A673 (cell line): ENCODE measurements at regions not wholly inside any gene's neighbourhood (a gene's known extent, or its start where the extent isn't known, plus 50 kb on each side); places are given as distances from the start of the nearest gene placed in this dataset.

Experiments used
- BruUV-seq: library from RNA; stranded (reverse); fragments of 400-500 nt; replicated peaks from 2 replicates; lab custom pipeline; 2021; lab: Mats Ljungman, UMichigan
- CTCF ChIA-PET: fragments of 300-600 bp; sonication (Branson Sonifier 250); formaldehyde crosslinking; loops from one replicate; lab custom pipeline; 2022; ENCODE audit warnings: antibody characterized with exemption; lab: Charles Lee
- POLR2A ChIA-PET: fragments of 300-600 bp; sonication (Branson Sonifier 250); formaldehyde crosslinking; loops from one replicate; lab custom pipeline; 2022; ENCODE audit warnings: antibody characterized with exemption; ENCODE audit not compliant: low non-redundant PET; lab: Charles Lee
- DNase-seq: peaks from one replicate; pipeline ENCODE4 v3.0.0-alpha.2; 2015; ENCODE audit warnings: low spot score
- H3K27ac ChIP-seq: fragments of 200-600 bp; sonication (generic); 2 replicates; pipeline ENCODE4 v1.5.1; 2016; ENCODE audit warnings: mixed run types, low read depth, mild to moderate bottlenecking, mixed read lengths, antibody characterized with exemption, low read length; ENCODE audit not compliant: poor library complexity, severe bottlenecking
- H3K27me3 ChIP-seq: fragments of 200-600 bp; sonication (generic); replicated peaks from 2 replicates; pipeline ENCODE4 v1.6.1; 2017; ENCODE audit warnings: mixed run types, low read depth, mild to moderate bottlenecking, mixed read lengths, antibody characterized with exemption, low read length; ENCODE audit not compliant: insufficient read depth, poor library complexity
- H3K36me3 ChIP-seq: fragments of 200-600 bp; sonication (generic); 2 replicates; pipeline ENCODE4 v1.6.1; 2016; ENCODE audit warnings: mixed run types, mild to moderate bottlenecking, mixed read lengths, antibody characterized with exemption, low read length; ENCODE audit not compliant: insufficient read depth, poor library complexity, severe bottlenecking
- H3K4me1 ChIP-seq: fragments of 200-600 bp; sonication (generic); 2 replicates; pipeline ENCODE4 v1.6.1; 2017; ENCODE audit warnings: mixed run types, mild to moderate bottlenecking, mixed read lengths, antibody characterized with exemption, low read length; ENCODE audit not compliant: insufficient read depth, poor library complexity, severe bottlenecking
- H3K4me3 ChIP-seq: fragments of 200-600 bp; sonication (generic); 2 replicates; pipeline ENCODE4 v1.5.1; 2016; ENCODE audit warnings: low read depth, mixed run types, mild to moderate bottlenecking, mixed read lengths, low read length; ENCODE audit not compliant: poor library complexity, severe bottlenecking
- H3K9me3 ChIP-seq: fragments of 200-600 bp; sonication (generic); 2 replicates; pipeline ENCODE4 v1.6.1; 2016; ENCODE audit warnings: mixed run types, low read depth, mild to moderate bottlenecking, mixed read lengths, antibody characterized with exemption, low read length; ENCODE audit not compliant: poor library complexity, severe bottlenecking
- EZH2 ChIP-seq: fragments of 200-600 bp; sonication (generic); IDR thresholded peaks from 2 replicates; pipeline ENCODE4 v1.6.1; 2017; ENCODE audit warnings: borderline replicate concordance, low read depth, mild to moderate bottlenecking, mixed read lengths, antibody characterized with exemption, low read length; ENCODE audit not compliant: poor library complexity, severe bottlenecking
- intact Hi-C: fragments of 100-400 bp; cut with micrococcal nuclease; formaldehyde crosslinking; loops from one replicate; pipeline ENCODE4 v1.10.0; 2022; ENCODE audit not compliant: unreplicated experiment
- TF ChIP-seq, protein P1 (sequence below): fragments of 300-800, 200-600 bp; sonication (generic); conservative IDR thresholded peaks from 2 replicates; pipeline ENCODE4 v1.5.1; 2017; ENCODE audit warnings: low read depth, mild to moderate bottlenecking, antibody characterized with exemption, low read length, moderate library complexity, mixed read lengths

DNA sequence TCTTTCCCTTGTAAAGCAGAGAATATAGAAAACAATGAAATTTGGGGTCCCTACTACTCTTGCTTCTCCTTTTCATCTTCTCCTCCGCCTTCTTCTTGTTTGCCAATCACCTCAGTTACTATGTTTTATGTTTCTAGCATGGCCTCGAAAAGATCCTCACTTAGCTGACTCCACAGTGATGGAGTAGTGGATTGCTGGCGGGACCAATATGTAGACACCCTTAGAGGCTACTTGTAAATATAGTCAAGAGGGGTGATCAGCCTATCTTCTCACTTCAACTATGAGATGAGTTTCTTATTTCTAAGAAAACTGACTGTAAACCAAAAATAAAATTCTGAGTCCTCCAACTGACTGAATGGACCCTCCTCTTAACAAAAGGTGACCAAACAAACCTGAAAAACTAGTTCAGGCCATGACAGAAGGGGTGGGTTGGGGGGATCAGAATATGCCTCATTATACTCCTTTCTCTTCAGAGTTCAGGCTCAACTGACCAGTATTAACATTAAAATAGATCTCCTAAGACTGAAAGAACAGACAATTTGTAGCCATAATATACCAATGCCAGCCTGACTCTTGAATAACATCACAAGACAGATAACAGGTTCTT lies 829.0 kb downstream of the TLE4 start:
- TF ChIP-seq EZH2 = no peak
- TF ChIP-seq, protein P1, sequence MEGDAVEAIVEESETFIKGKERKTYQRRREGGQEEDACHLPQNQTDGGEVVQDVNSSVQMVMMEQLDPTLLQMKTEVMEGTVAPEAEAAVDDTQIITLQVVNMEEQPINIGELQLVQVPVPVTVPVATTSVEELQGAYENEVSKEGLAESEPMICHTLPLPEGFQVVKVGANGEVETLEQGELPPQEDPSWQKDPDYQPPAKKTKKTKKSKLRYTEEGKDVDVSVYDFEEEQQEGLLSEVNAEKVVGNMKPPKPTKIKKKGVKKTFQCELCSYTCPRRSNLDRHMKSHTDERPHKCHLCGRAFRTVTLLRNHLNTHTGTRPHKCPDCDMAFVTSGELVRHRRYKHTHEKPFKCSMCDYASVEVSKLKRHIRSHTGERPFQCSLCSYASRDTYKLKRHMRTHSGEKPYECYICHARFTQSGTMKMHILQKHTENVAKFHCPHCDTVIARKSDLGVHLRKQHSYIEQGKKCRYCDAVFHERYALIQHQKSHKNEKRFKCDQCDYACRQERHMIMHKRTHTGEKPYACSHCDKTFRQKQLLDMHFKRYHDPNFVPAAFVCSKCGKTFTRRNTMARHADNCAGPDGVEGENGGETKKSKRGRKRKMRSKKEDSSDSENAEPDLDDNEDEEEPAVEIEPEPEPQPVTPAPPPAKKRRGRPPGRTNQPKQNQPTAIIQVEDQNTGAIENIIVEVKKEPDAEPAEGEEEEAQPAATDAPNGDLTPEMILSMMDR = no peak
- ChIA-PET CTCF (no interaction called here), POLR2A (no interaction called here)
- H3K36me3 ChIP-seq = no peaks in the 10 kb centered on the region
- no TSS peak for BruUV-seq
- no peaks in the 10 kb centered on the region for H3K4me1 ChIP-seq
- intact Hi-C loops = no loop called here
- no peak overlapping the region for H3K27ac ChIP-seq
- H3K27me3 ChIP-seq = no peaks in the 10 kb centered on the region
- no peak for DNase-seq
- H3K9me3 ChIP-seq = no peaks in the 10 kb centered on the region
- no peak overlapping the region for H3K4me3 ChIP-seq

DNA sequence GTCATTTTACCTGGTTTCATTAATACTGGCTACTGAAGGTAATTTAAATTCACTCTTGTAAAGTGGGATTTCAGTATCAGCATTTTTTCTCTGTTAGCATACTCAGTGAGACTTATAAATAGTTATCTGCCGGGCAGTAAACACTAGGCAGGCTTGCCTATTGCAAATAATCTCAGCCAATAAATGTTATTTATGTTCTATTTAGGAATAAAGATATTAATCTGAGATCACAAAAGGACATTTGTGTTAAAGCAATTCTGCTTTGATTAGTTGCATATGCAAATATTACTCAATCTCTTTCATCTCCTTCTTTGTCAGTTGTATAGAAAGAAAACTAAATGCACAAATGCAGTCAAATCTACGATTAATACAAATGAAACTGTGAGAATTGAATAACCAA lies 827.8 kb downstream of the TLE4 start:
- ChIA-PET POLR2A (no interaction called here), CTCF (no interaction called here)
- no TSS peak for BruUV-seq
- DNase-seq = no peak
- Histone ChIP-seq H3K36me3 (no peaks in the 10 kb centered on the region), H3K27ac (no peak overlapping the region), H3K27me3 (no peaks in the 10 kb centered on the region), H3K4me3 (no peak overlapping the region), H3K9me3 (no peaks in the 10 kb centered on the region), H3K4me1 (no peaks in the 10 kb centered on the region)
- intact Hi-C loops = no loop called here
- TF ChIP-seq EZH2 = no peak
- TF ChIP-seq, protein P1 = no peak

DNA sequence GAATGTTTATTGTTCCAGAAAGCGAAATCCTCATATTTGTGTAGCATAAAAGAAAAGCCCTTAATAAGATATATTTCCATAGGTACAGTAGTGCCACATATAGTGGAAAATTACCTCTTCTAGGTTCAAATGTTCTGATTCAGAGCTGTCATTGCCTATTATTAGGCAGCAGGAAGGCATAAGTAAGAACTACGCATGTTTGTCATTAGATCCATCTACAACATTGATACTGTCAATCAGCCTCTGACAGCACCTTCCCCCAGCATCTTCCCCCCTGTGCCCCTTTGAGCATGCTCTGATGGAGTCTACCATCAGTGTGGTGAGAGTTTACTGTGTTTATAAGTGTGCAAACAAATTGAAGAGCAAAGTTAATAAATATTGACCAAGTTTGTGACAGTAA lies 816.1 kb downstream of the TLE4 start:
- CTCF ChIA-PET = no interaction called here
- no TSS peak for BruUV-seq
- POLR2A ChIA-PET = no interaction called here

More for the DNA sequence above, 816.1 kb downstream of the TLE4 start:
- TF ChIP-seq, protein P1 = no peak
- TF ChIP-seq EZH2 = no peak
- Histone ChIP-seq H3K4me3 (no peak overlapping the region), H3K27me3 (no peaks in the 10 kb centered on the region), H3K4me1 (no peaks in the 10 kb centered on the region), H3K9me3 (no peaks in the 10 kb centered on the region), H3K27ac (no peak overlapping the region), H3K36me3 (no peaks in the 10 kb centered on the region)
- intact Hi-C loops = no loop called here
- DNase-seq = no peak
